ENCODE measurements at regions not wholly inside any gene's neighbourhood (a gene's known extent, or its start where the extent isn't known, plus 50 kb on each side); places are given as distances from the start of the nearest gene placed in this dataset.

DNA sequence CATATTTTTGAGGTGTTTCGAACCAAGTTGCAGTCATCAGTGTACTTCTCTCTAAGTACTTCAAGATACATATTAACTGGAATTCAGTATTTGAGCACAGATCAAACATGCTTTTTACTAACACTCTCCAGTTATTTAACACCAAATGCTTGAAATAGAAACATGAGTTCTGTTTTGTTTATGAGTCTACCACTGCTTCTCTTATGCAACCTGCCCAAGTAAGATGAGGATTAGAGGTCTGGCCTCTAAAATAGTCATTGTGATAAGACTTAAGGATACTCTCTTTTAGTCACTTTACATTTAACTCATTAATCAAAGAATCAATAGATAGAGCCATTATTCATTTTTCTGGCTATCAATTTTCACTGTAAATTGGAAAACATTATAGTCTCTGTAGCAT lies 156.2 kb upstream of the THRB start:
- no peak for DNase-seq (ENCODE audit: low spot score)
- TF ChIP-seq CTCF (IDR thresholded peaks at IDR 0.05; ENCODE audit: extremely low read depth, insufficient read depth, missing control alignments), result no peak
- in situ Hi-C loops (cut with MboI; ENCODE audit: low pct_unique_long_range_greater_than_20kb, low sequenced_read_pairs, unreplicated experiment), result no loop called here

DNA sequence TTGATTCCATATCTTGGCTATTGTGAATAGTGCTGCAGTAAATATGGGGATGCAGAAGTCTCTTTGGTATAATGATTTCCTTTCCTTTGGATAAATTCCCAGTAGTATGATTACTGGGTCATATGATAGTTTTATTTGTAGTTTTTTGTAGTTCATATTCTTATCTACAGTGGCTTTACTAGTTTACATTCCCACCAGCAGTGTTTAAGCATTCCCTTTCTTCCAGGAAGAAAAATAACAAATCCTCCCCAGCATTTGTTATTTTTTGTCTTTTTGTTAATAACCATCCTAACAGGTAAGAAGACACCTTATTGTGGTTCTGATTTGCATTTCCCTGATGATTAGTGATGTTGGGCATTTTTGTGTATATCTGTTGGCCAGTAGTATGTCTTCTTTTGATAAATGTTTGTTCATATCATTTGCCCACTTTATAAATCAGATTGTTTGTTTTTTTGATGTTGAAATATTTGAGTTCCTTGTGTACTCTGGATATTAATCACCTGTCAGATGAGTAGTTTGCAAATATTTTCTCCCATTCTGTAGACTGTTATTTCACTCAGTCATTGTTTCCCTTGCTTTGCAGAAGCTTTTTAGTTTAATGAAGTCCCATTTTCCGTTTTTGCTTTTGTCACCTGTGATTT lies 163.3 kb upstream of the THRB start:
- TF ChIP-seq CTCF (IDR thresholded peaks at IDR 0.05; ENCODE audit: extremely low read depth, insufficient read depth, missing control alignments), result no peak
- DNase-seq (ENCODE audit: low spot score), result no peak
- in situ Hi-C loops (cut with MboI; ENCODE audit: low pct_unique_long_range_greater_than_20kb, low sequenced_read_pairs, unreplicated experiment), result no loop called here

GRCh38 chr3:24661175-24661584 lies 166.5 kb upstream of the THRB start:
- TF ChIP-seq CTCF (IDR thresholded peaks at IDR 0.05; ENCODE audit: extremely low read depth, insufficient read depth, missing control alignments), result no peak
- in situ Hi-C loops (cut with MboI; ENCODE audit: low pct_unique_long_range_greater_than_20kb, low sequenced_read_pairs, unreplicated experiment), result no loop called here
- no peak for DNase-seq (ENCODE audit: low spot score)

DNA sequence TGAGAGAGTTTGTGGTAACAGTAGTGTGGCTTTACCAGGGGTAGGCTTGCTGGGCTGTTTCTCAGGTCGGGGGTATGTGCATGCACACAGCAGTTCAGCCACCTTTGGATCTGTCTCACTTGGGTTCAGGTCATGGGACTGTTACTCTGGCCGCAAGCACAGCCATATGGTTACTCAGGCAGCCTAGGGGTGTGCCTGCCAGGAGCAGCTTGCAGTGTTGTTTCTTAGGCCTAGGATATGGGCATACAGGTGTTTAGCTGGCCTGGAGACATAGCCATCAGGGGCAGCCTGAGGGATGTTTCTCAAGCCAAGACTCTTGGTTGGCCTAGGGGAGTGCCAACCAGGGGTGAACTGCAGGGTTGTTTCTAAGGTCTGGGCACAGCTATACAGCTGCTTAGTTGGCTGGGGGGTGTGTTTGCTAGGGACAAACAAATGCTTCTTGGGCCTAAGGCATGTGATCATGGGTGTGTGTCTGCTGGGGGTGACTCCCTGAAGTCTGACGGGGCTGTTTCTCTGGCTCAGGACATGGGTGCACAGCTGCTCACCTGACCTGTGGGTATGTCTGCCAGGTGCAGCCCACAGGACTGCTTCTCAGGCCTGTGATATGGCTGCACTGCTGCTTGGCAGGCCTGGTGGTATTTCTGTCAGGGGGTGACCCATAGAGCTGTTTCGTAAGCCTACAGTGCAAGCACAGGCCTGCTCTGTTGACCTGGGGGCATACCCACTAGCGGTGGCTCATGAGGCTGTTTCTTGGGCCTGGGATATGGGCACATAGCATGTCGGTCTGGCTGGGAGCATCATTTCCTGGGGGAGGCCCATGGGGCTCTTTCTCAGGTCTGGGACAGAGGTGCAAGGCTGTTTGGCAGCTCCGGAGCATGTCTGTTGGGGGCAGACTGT lies 168.0 kb upstream of the THRB start:
- TF ChIP-seq CTCF (IDR thresholded peaks at IDR 0.05; ENCODE audit: extremely low read depth, insufficient read depth, missing control alignments), result no peak
- in situ Hi-C loops (cut with MboI; ENCODE audit: low pct_unique_long_range_greater_than_20kb, low sequenced_read_pairs, unreplicated experiment), result no loop called here
- DNase-seq (ENCODE audit: low spot score), result no peak

- DNase-seq (ENCODE audit: low spot score), result no peak
- in situ Hi-C loops (cut with MboI; ENCODE audit: low pct_unique_long_range_greater_than_20kb, low sequenced_read_pairs, unreplicated experiment), result no loop called here
- TF ChIP-seq CTCF (IDR thresholded peaks at IDR 0.05; ENCODE audit: extremely low read depth, insufficient read depth, missing control alignments), result no peak
These were observed 168.8 kb upstream of the THRB start for GRCh38 chr3:24663406-24663805.

DNA sequence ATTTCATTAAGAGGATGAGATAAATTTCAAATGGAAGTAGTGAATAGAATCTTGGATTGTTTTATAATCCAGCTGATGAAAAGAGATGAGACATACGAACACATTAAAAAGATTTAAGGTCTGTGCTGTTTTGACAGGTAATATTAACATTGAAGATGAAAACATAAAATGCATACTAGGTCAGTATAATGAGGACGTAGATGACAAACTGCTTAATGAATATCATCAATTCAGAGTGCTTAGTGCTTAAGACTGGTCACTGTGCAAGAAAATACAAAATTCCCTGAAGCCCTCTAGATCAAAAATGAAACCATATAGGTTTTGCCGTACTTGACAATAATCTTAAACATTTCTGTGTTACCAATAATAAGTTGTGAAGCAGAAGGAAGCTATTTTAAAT lies 173.4 kb upstream of the THRB start:
- in situ Hi-C loops (cut with MboI; ENCODE audit: low pct_unique_long_range_greater_than_20kb, low sequenced_read_pairs, unreplicated experiment), result no loop called here
- TF ChIP-seq CTCF (IDR thresholded peaks at IDR 0.05; ENCODE audit: extremely low read depth, insufficient read depth, missing control alignments), result no peak
- DNase-seq (ENCODE audit: low spot score), result no peak

All from GM13977 (cell line).